ENCODE measurements at regions not wholly inside any gene's neighbourhood (a gene's known extent, or its start where the extent isn't known, plus 50 kb on each side); places are given as distances from the start of the nearest gene placed in this dataset.

DNA sequence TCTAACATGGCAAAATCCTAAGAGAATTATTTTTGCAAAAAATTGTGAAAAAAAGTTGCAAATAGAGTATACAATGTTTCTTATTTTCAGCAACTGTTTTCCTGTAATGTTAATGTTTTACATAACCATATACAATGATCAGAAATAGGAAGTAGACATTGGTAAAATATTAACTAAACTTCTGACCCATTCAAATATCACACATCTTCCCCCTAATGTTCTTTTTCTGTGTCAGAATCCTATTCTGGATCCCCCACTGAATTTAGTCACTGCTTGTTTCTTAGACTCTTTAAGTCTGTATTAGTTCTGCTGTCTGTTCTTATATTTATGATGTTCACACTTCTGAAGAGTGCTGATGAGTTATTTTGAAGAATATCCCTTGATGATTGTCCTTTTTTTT is 62.0 kb downstream of the HFE start:
- no peak for TF ChIP-seq POLR2A (IDR thresholded peaks at IDR 0.05; ENCODE audit: low read depth, low read length)
- TF ChIP-seq POLR2AphosphoS5 (IDR thresholded peaks at IDR 0.05; ENCODE audit: low read depth, low read length) = no peak
- TF ChIP-seq TAF1 (IDR thresholded peaks at IDR 0.05; ENCODE audit: low read depth, low read length) = no peak
- TF ChIP-seq PAX5 (IDR thresholded peaks at IDR 0.05; ENCODE audit: insufficient read depth, low read length, severe bottlenecking) = no peak

Data from GM12891 (cell line).